Caki2 (cell line): ENCODE measurements at regions not wholly inside any gene's neighbourhood (a gene's known extent, or its start where the extent isn't known, plus 50 kb on each side); places are given as distances from the start of the nearest gene placed in this dataset.

Source experiments
- DNase-seq: peaks from one replicate; pipeline ENCODE4 v3.0.0-alpha.2; 2015; ENCODE audit warnings: low read depth
- in situ Hi-C: cut with HindIII; loops from 2 replicates; pipeline ENCODE4 v1.10.0; 2016; ENCODE audit warnings: low sequenced_read_pairs, low pct_unique_long_range_greater_than_20kb, mixed read lengths

DNA sequence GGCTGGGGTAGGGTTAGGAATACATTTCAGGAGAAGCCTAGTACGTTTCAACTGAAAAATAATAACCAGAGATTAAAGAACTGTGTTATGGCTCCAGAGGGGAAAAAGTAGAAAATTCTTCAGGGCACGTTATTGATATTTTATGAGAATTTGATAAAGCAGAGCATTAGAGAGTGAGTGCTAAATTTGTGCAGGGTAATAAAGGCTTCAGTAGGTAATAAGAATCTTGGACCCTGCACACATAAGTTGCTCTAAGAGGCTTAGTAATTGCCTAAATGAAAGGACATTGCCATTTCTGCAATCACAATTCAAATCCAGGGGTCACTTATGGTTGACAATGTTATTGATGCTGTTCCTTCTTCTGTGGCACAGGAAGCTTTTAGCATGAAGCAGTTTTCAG, 439.4 kb upstream of the DCN start:
- in situ Hi-C loops = no loop called here
- no peak for DNase-seq

- in situ Hi-C loops = no loop called here
- no peak for DNase-seq
Measured at GRCh38 chr12:91620992-91621391, 438.4 kb upstream of the DCN start.

GRCh38 chr12:91620422-91620821, 437.8 kb upstream of the DCN start:
- DNase-seq = no peak
- in situ Hi-C loops = no loop called here

DNA sequence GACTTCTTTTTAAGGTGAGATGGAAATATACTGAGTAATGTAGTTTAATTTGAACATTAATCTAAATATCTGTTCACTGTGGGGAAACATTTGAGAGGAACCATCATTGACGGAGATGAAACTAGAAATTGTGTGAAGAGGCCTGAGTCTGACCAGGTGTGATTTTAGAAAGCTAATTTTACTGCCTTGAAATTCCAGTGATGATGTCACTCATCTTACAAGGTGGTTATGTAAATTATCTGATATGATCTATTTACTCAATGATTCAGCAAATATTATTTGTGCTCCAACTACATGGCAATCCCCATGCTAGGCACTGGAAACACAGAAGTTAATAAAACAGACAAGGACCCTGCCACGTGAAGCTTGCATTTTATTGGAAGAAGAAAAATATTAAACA, 435.7 kb upstream of the DCN start:
- peak; percentile 1 for DNase-seq
- in situ Hi-C loops = no loop called here

DNA sequence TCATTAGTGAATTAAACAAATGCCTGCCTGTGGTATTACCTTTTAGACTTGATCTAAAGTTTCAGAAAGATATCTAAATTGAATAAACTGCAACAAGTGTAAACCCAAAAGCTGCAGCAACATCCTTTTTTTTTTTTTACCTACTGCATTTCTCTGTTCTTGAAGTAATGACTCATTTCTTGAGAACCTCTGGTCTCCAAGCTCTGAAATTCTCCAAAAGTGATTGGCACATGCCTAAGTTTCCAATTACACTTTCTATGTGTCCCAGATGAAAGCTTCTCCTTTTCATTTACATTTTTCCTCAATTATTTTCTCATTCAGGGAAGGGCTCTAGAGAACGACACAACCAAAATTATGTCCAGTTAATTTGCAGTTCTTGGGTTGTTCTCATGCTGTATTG, 435.2 kb upstream of the DCN start:
- no peak for DNase-seq
- in situ Hi-C loops = no loop called here

DNA sequence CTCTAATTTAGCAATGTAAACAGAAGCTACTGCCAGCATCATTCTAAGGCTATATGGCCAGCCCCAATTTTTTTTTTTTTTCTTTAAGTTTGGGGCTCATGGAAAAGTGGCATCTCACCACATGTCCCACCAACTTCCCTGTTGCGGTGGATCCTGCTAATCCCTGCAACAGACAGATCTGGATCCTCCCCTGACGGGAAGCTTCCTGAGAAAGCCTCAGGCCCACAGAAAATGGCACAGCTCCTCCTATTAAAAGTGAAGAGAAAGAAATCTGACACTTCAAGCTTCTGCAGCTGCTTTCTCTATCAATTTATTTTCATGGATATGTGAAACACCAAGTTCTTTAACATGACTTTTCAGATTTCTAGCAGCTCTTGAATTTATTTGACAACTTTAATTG, 433.8 kb upstream of the DCN start:
- no peak for DNase-seq
- in situ Hi-C loops = no loop called here

DNA sequence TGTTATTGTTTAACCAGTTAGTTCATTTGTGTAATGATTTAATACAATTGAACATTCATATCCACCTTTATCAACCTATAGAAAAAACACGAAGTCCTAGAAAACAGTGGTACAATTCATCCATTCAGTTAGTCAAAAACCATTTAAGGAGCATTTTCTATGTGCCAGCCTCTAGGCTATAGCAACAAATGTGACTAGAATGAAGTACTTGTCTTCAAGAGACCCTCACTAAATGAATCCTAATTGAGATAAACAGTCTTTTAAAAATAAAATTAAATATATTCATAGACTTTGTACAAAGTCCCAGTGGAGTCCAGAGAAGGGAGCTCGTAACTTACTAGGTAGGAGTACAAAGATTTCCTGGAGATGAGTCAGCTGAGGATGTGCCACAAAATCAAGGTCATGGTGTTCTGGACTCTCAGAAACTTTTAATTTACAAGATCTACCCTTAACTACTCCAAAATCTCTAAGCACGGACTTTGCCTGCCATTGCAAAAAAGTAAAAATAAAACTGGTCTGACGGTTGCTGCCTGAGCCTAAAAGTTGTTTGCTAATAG, 430.7 kb upstream of the DCN start:
- DNase-seq = no peak
- in situ Hi-C loops = no loop called here

DNA sequence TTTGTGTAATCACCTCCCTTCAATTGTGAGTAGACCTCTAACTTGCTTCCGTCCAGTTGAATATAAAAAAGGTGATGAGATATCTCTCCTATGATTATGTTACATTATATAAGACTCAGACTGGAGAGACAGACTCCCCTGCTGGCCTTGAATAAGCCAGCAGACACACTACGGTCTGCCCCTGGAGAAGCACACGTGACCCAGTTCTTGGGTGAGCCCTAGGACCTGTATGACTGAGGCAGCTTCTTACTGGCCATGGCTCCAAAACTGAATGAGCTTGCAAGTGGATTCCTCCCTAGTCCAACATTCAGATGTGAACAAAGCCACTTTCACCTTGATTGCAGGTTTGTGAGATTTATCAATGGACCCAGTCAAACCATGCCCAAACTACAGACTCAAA, 427.9 kb upstream of the DCN start:
- in situ Hi-C loops = no loop called here
- no peak for DNase-seq

DNA sequence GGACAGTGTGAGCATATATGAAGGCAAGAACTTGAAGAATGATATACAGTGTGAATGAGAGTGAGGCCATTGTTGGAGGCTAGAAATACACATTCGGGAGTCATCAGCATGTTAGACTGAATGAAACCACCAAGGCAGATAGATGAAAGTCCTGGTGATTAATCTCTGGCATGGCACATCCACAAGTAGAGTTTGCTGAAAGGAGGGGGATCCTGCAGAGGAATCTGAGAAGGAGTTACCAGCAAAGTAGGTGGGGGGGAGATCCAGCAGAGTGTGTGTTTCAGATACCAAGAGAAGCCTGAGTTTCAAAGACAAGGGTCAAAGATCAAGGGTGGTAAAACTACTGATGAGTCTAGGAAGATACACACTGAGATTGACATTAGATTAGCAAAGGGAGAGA, 426.7 kb upstream of the DCN start:
- in situ Hi-C loops = no loop called here
- DNase-seq = no peak

DNA sequence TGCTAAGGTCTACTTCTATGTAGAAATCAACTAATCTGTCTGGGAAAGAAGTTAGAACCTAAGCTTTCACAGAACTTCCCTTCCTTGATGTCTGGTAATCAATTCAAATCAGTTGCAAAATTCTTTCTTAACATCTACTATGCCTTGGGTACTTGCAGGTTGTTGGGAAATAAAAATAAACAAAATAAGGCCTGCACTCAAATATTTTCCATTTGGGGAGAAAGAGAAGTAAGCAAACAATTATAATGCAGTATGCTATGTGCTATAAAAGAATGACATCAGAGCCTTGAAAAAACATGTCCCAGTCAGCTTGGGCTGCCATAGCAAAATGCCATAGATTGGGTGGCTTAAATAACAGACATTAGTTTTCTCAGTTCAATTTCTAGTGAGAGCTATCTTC, 425.9 kb upstream of the DCN start:
- in situ Hi-C loops = no loop called here

DNA sequence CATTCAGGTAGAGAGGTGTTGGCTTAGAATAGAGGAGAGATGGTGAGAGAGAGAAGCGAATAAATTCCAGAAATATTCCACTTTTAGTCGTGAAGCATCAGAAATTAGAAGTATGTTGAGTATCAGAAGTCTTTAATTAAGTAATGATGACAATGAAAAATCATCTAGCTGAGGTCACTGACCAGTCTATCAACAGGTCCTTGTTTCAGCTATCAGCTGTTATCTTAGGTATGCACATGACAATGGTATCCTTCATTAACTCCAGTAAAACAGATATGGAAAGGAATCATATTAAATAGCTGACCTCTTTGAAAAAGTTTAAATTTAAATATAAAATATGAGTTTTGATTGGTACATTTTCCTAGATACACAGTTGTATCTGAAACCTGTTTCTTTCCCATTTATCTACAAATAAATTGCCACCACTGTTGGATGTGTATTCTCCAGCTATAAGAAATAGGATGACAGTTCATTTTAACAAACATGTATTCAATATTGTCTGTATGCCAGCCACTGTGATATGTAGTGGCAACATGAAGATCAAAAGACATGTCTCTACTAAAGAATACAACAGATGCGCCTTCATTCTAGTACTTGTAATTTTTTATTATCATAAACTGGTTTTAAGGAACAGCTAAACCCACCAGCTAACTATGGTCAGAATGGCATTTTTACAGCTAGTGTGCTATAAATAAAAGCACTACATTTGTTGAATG, 424.2 kb upstream of the DCN start:
- in situ Hi-C loops = no loop called here
- no peak for DNase-seq

More for the DNA sequence above, 425.9 kb upstream of the DCN start:
- DNase-seq = no peak

DNA sequence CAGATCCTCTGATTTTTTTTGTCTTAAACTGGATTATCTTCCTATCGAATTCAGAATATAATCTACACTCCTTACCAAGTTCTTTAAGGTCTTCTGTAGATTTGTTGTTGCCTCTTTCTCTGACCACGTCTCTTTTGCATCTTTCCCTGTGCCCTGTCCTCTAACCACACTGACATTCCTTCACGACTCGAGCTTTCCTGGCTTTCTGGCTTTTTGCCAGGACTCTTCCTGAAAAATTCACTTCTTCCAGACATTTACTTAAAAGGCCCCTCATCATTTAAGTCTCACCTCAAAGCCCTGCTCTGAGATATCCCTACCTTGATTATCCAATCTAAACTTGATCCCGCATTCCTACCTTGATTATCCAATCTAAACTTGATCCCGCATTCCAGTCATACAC, 422.3 kb upstream of the DCN start:
- no peak for DNase-seq
- in situ Hi-C loops = no loop called here

GRCh38 chr12:91603060-91603459, 420.4 kb upstream of the DCN start:
- in situ Hi-C loops = no loop called here
- no peak for DNase-seq

DNA sequence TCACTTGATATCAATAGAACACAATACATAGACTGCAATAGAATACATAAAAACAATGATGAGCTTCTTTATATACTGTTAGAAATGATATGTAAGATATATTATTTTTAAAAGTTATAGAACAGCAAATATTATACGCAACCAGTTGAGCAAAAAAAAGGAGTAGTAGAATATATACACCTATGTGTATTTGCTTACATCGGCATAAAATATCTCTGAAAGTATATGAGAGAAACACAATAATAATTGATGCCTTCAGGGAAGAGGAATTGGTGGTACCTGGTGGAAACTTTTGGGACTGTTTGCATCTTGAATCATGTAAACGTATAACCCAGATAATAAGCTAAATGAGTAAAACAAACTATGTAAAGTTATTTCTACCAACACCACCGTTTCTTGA, 418.4 kb upstream of the DCN start:
- in situ Hi-C loops = no loop called here
- no peak for DNase-seq

GRCh38 chr12:91594715-91595114, 412.1 kb upstream of the DCN start:
- no peak for DNase-seq
- in situ Hi-C loops = no loop called here

DNA sequence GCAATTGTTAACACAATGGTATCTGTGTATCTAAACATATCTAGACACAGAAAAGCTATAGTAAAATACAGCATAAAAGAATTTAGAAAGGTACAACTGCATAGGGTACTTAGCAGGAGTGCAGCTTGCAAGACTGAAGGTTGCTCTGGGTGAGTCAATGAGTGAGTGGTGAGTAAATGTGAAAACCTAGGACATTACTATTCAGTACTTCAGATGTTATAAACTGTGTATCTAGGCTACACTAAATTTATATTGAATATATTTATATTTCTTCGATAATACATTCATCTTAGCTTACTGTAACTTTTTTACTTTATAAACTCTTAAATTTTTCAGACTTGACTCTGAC, 409.0 kb upstream of the DCN start:
- no peak for DNase-seq
- in situ Hi-C loops = no loop called here

- no peak for DNase-seq
- in situ Hi-C loops = no loop called here
Measured at GRCh38 chr12:91590966-91591638, 408.5 kb upstream of the DCN start.

DNA sequence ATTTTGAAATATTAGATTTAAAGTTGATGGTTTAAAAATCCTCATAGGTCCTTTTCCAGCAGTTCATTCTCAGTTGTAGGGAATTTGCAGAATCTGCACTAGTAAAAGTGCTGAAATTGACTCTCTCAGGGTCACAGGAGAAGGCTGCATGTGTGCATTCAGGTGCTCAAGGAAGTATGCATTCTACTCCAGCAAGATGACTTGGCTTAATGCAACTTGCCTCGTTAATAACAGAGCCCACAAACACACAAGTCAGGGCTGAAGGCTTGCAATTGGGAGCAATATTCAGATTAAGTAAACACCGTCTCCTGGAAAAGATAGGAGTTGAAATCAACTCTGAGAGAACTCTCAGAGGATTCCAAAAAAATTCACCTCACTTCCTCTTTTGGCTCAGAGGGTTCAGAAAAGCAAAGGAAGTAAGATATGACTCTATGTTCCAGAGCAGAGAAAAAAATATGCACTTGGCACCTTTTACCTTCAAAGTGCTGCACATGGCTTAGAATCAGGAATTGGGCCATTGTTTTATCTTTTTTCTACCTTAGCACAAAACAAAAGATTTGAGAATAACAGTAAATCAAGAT, 406.3 kb upstream of the DCN start:
- DNase-seq = no peak
- in situ Hi-C loops = no loop called here

GRCh38 chr12:91586015-91586414, 403.4 kb upstream of the DCN start:
- no peak for DNase-seq
- in situ Hi-C loops = no loop called here

- DNase-seq = no peak
- in situ Hi-C loops = no loop called here
Measured at GRCh38 chr12:91582811-91583210, 400.2 kb upstream of the DCN start.
